Calu3 (cell line): ENCODE measurements at regions not wholly inside any gene's neighbourhood (a gene's known extent, or its start where the extent isn't known, plus 50 kb on each side); places are given as distances from the start of the nearest gene placed in this dataset.

Experiments
- BruUV-seq: library from RNA; stranded (reverse); fragments of 400-500 nt; replicated peaks from 2 replicates; lab custom pipeline; 2021; lab: Mats Ljungman, UMichigan
- CTCF ChIA-PET: fragments of 300-600 bp; sonication (Branson Sonifier 250); formaldehyde crosslinking; loops from one replicate; lab custom pipeline; 2022; ENCODE audit warnings: antibody characterized with exemption; lab: Charles Lee
- DNase-seq: peaks from one replicate; pipeline ENCODE4 v3.0.0; 2022
- H3K27ac Mint-ChIP-seq: one replicate; pipeline ENCODE4 v1.8.0; 2022; ENCODE audit warnings: mixed read lengths; ENCODE audit not compliant: unreplicated experiment
- H3K27me3 Mint-ChIP-seq: one replicate; pipeline ENCODE4 v1.8.0; 2022; ENCODE audit warnings: mixed read lengths; ENCODE audit not compliant: unreplicated experiment
- H3K36me3 Mint-ChIP-seq: one replicate; pipeline ENCODE4 v1.8.0; 2022; ENCODE audit warnings: mild to moderate bottlenecking, moderate library complexity, mixed read lengths; ENCODE audit not compliant: insufficient read depth, unreplicated experiment
- H3K4me1 Mint-ChIP-seq: one replicate; pipeline ENCODE4 v1.8.0; 2022; ENCODE audit warnings: mild to moderate bottlenecking, low read depth, mixed read lengths; ENCODE audit not compliant: unreplicated experiment
- H3K4me3 Mint-ChIP-seq: one replicate; pipeline ENCODE4 v1.8.0; 2022; ENCODE audit warnings: mild to moderate bottlenecking, low read depth, moderate library complexity, mixed read lengths; ENCODE audit not compliant: unreplicated experiment
- H3K9me3 Mint-ChIP-seq: one replicate; pipeline ENCODE4 v1.8.0; 2022; ENCODE audit warnings: low read depth, mixed read lengths; ENCODE audit not compliant: unreplicated experiment
- intact Hi-C: fragments of 100-400 bp; cut with micrococcal nuclease; formaldehyde crosslinking; loops from one replicate; pipeline ENCODE4 v1.10.0; 2022; ENCODE audit not compliant: unreplicated experiment
- TF ChIP-seq, protein P1 (sequence below): fragments of 200-600 bp; IDR thresholded peaks from one replicate; pipeline ENCODE4 v1.8.0; 2022; ENCODE audit warnings: antibody characterized with exemption; ENCODE audit not compliant: unreplicated experiment

DNA sequence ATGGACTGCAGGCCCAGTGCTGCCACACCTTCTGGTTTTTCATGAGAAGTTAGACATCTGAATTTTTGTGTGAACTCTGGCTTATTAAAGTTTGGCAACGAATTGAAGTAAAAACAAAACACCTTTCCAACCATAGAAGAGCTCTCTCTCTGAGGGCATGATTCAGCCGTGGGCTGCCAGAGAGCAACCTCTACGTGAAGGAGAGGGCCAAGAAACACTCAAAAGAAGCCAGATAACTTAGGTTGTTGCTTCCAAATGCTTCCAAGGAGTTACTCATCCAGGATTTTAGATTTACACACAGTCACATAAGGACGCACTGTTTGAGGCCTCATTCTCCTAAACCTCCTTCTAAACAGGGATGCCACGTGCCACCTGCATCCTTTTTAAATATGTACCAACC is 65.5 kb downstream of the NRN1 start:
- H3K4me1 Mint-ChIP-seq = no peaks in the 10 kb centered on the region
- no peak overlapping the region for H3K27ac Mint-ChIP-seq
- TF ChIP-seq, protein P1, sequence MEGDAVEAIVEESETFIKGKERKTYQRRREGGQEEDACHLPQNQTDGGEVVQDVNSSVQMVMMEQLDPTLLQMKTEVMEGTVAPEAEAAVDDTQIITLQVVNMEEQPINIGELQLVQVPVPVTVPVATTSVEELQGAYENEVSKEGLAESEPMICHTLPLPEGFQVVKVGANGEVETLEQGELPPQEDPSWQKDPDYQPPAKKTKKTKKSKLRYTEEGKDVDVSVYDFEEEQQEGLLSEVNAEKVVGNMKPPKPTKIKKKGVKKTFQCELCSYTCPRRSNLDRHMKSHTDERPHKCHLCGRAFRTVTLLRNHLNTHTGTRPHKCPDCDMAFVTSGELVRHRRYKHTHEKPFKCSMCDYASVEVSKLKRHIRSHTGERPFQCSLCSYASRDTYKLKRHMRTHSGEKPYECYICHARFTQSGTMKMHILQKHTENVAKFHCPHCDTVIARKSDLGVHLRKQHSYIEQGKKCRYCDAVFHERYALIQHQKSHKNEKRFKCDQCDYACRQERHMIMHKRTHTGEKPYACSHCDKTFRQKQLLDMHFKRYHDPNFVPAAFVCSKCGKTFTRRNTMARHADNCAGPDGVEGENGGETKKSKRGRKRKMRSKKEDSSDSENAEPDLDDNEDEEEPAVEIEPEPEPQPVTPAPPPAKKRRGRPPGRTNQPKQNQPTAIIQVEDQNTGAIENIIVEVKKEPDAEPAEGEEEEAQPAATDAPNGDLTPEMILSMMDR = no peak
- CTCF ChIA-PET = no interaction called here
- H3K4me3 Mint-ChIP-seq = no peak overlapping the region
- DNase-seq = no peak
- intact Hi-C loops = no loop called here
- H3K9me3 Mint-ChIP-seq = peaks cover 2% of the 10 kb centered on the region
- H3K36me3 Mint-ChIP-seq = no peaks in the 10 kb centered on the region
- peaks cover 8% of the 10 kb centered on the region for H3K27me3 Mint-ChIP-seq
- BruUV-seq = no TSS peak

- BruUV-seq = no TSS peak
- H3K9me3 Mint-ChIP-seq = no peaks in the 10 kb centered on the region
- H3K36me3 Mint-ChIP-seq = no peaks in the 10 kb centered on the region
- CTCF ChIA-PET = interaction anchor here (0.6 to 0.7 kb wide), 2 partner anchors 204 to 579 kb away, joined by 3 to 4 read pairs; no protein-coding TSS in a partner anchor
- no peak overlapping the region for H3K27ac Mint-ChIP-seq
- peaks cover 14% of the 10 kb centered on the region for H3K27me3 Mint-ChIP-seq
- TF ChIP-seq, protein P1 = no peak
- no peak for DNase-seq
- no peak overlapping the region for H3K4me3 Mint-ChIP-seq
- intact Hi-C loops = no loop called here
- H3K4me1 Mint-ChIP-seq = no peaks in the 10 kb centered on the region
These were observed 67.8 kb downstream of the NRN1 start for GRCh38 chr6:5938934-5939333.

GRCh38 chr6:5937936-5938706 is 68.6 kb downstream of the NRN1 start:
- BruUV-seq = no TSS peak
- Mint-ChIP-seq H3K27me3 (peaks cover 14% of the 10 kb centered on the region), H3K9me3 (no peaks in the 10 kb centered on the region), H3K4me3 (no peak overlapping the region), H3K27ac (no peak overlapping the region), H3K36me3 (no peaks in the 10 kb centered on the region), H3K4me1 (no peaks in the 10 kb centered on the region)
- TF ChIP-seq, protein P1 = no peak
- no peak for DNase-seq
- intact Hi-C loops = no loop called here
- CTCF ChIA-PET = no interaction called here

- Mint-ChIP-seq H3K27ac (no peak overlapping the region), H3K36me3 (no peaks in the 10 kb centered on the region), H3K4me1 (no peaks in the 10 kb centered on the region), H3K4me3 (no peak overlapping the region), H3K27me3 (peaks cover 14% of the 10 kb centered on the region), H3K9me3 (no peaks in the 10 kb centered on the region)
- CTCF ChIA-PET = interaction anchor here (0.6 kb wide), 1 partner anchor 892 kb away, joined by 3 read pairs; no protein-coding TSS in a partner anchor
- intact Hi-C loops = no loop called here
- BruUV-seq = no TSS peak
- DNase-seq = no peak
- TF ChIP-seq, protein P1 = no peak
These were observed 69.4 kb downstream of the NRN1 start for GRCh38 chr6:5937169-5937909.
